ENCODE measurements at regions not wholly inside any gene's neighbourhood (a gene's known extent, or its start where the extent isn't known, plus 50 kb on each side); places are given as distances from the start of the nearest gene placed in this dataset.
"Not testable (repeated sequence)": the region's sequence is repeated elsewhere in the genome, so short reads cannot be mapped to it uniquely, and the experiment has no call there.

- not testable (repeated sequence) for TF ChIP-seq CTCF (conservative IDR thresholded peaks at IDR 0.05; ENCODE audit: low read depth, low read length); RAD21 (IDR thresholded peaks at IDR 0.05; ENCODE audit: low read length); CEBPB (IDR thresholded peaks at IDR 0.05; ENCODE audit: low read depth, low read length); BHLHE40 (IDR thresholded peaks at IDR 0.05; ENCODE audit: low read depth, low read length); POLR2A (IDR thresholded peaks at IDR 0.05; ENCODE audit: low read depth, low read length); MXI1 (IDR thresholded peaks at IDR 0.05; ENCODE audit: borderline replicate concordance, low read depth, low read length); RFX5 (IDR thresholded peaks at IDR 0.05; ENCODE audit: low read depth, low read length); FOS (IDR thresholded peaks at IDR 0.05; ENCODE audit: low read depth, low read length); CHD1 (IDR thresholded peaks at IDR 0.05; ENCODE audit: low read depth, low read length); NFE2L2 (IDR thresholded peaks at IDR 0.05; ENCODE audit: low read depth, low read length); MAFK (IDR thresholded peaks at IDR 0.05; ENCODE audit: low read depth, low read length); RCOR1 (IDR thresholded peaks at IDR 0.05; ENCODE audit: insufficient replicate concordance, low read length)
- TF ChIP-seq, protein P1, sequence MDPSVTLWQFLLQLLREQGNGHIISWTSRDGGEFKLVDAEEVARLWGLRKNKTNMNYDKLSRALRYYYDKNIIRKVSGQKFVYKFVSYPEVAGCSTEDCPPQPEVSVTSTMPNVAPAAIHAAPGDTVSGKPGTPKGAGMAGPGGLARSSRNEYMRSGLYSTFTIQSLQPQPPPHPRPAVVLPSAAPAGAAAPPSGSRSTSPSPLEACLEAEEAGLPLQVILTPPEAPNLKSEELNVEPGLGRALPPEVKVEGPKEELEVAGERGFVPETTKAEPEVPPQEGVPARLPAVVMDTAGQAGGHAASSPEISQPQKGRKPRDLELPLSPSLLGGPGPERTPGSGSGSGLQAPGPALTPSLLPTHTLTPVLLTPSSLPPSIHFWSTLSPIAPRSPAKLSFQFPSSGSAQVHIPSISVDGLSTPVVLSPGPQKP (IDR thresholded peaks at IDR 0.05; ENCODE audit: borderline replicate concordance, low read depth, low read length), result not testable (repeated sequence)
- TF ChIP-seq, protein P2, sequence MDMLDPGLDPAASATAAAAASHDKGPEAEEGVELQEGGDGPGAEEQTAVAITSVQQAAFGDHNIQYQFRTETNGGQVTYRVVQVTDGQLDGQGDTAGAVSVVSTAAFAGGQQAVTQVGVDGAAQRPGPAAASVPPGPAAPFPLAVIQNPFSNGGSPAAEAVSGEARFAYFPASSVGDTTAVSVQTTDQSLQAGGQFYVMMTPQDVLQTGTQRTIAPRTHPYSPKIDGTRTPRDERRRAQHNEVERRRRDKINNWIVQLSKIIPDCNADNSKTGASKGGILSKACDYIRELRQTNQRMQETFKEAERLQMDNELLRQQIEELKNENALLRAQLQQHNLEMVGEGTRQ (IDR thresholded peaks at IDR 0.05; ENCODE audit: low read depth, low read length), result not testable (repeated sequence)
Measured at GRCh38 chr2:111309231-111310075, 188.7 kb downstream of the BCL2L11 start.
